Colonic mucosa (tissue), 4 donors: ENCODE measurements at regions not wholly inside any gene's neighbourhood (a gene's known extent, or its start where the extent isn't known, plus 50 kb on each side); places are given as distances from the start of the nearest gene placed in this dataset.

Source experiments
- DNase-seq: peaks from one replicate; pipeline ENCODE4 v3.0.0-alpha.2; 2020
- H3K27ac ChIP-seq: fragments of 200-600 bp; one replicate; pipeline ENCODE4 v1.8.0; 2021
- H3K27me3 ChIP-seq: fragments of 200-600 bp; one replicate; pipeline ENCODE4 v1.8.0; 2021
- H3K36me3 ChIP-seq: fragments of 200-600 bp; one replicate; pipeline ENCODE4 v1.8.0; 2021
- H3K4me1 ChIP-seq: fragments of 200-600 bp; one replicate; pipeline ENCODE4 v1.8.0; 2021; ENCODE audit warnings: mild to moderate bottlenecking
- H3K4me3 ChIP-seq: fragments of 200-600 bp; one replicate; pipeline ENCODE4 v1.8.0; 2021
- H3K9ac ChIP-seq, 2 donors: one replicate each; pipeline ENCODE4 v1.7.0; 2013; ENCODE audit warnings: control low read depth in 2 of 2, low read depth in 2 of 2, low read length in 2 of 2
- H3K9me3 ChIP-seq: fragments of 200-600 bp; one replicate; pipeline ENCODE4 v1.8.0; 2021
- CTCF ChIP-seq: fragments of 200-600 bp; IDR thresholded peaks from one replicate; pipeline ENCODE4 v1.8.0; 2022; ENCODE audit warnings: antibody characterized with exemption, mild to moderate bottlenecking
- intact Hi-C: fragments of 100-400 bp; cut with DNase I; formaldehyde crosslinking; loops from one replicate; pipeline ENCODE4 v1.14.1; 2022
- donor health status: healthy.
- donor health status: DM: no; HTN: no; CAD: no.
- donor health status: DM: no; HTN: no; CAD: no.

- intact Hi-C loops = no loop called here
Observed at GRCh38 chr3:137097386-137097785, 139.6 kb downstream of the IL20RB start.

GRCh38 chr3:137097852-137098251 is 140.1 kb downstream of the IL20RB start:
- no peak for DNase-seq
- no peaks in the 10 kb centered on the region for H3K4me1 ChIP-seq
- no peak overlapping the region for H3K4me3 ChIP-seq
- H3K27me3 ChIP-seq = no peaks in the 10 kb centered on the region
- intact Hi-C loops = no loop called here
- H3K9me3 ChIP-seq = no peaks in the 10 kb centered on the region
- H3K9ac ChIP-seq = no peak overlapping the region
- no peaks in the 10 kb centered on the region for H3K36me3 ChIP-seq
- H3K27ac ChIP-seq = no peak overlapping the region
- TF ChIP-seq CTCF = no peak

More at GRCh38 chr3:137097386-137097785, 139.6 kb downstream of the IL20RB start:
- Histone ChIP-seq H3K9me3 (no peaks in the 10 kb centered on the region), H3K36me3 (no peaks in the 10 kb centered on the region), H3K9ac (no peak overlapping the region), H3K4me3 (no peak overlapping the region), H3K27me3 (no peaks in the 10 kb centered on the region), H3K4me1 (no peaks in the 10 kb centered on the region), H3K27ac (no peak overlapping the region)
- DNase-seq = no peak
- TF ChIP-seq CTCF = no peak

DNA sequence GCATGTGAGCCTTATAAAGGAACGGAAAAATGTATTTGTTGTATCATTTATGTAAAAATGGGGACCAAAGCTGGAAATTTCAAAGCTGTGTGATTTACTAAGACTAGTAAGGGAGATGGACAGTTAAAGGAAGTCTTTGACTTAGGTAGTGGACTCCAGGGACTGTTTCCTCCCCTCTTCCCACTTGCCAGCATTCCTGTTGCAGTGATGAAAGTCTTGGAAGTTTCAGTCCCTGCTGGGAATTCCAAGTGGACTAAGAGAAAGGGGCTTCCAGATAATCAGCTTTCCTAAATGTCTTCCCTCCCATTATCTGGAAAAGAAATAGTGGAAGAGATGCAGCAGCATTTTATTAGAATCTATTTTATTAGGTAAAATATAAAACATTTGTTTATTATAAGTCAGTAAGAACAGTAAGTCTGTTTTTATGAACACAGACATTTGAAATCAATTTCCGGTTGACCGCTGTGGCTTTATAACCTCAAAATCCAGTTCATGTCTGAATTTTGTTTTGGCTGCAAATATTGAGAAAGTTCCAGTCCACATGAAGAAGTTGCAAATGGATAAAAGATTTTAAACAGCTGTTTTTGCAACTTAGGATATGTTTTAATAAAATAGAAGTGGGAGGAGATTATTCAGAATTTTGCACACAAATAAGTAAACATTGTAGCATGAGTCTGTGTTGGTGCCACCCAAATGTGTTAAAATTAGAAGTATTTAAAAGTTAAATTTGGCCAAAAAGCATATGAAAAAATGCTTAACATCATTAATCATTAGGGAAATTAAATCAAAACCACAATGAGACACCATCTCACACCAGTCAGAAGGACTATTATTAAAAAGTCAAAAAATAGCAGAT is 141.8 kb downstream of the IL20RB start:
- intact Hi-C loops = loop anchor here (10.0 kb wide), 2 partner anchors 875 to 955 kb away; no protein-coding TSS in a partner anchor
- no peak for DNase-seq
- no peak overlapping the region for H3K4me3 ChIP-seq
- no peak for TF ChIP-seq CTCF
- H3K27ac ChIP-seq = no peak overlapping the region
- no peaks in the 10 kb centered on the region for H3K36me3 ChIP-seq
- H3K27me3 ChIP-seq = no peaks in the 10 kb centered on the region
- no peaks in the 10 kb centered on the region for H3K4me1 ChIP-seq
- no peaks in the 10 kb centered on the region for H3K9me3 ChIP-seq
- H3K9ac ChIP-seq = no peak overlapping the region

- H3K27me3 ChIP-seq = no peaks in the 10 kb centered on the region
- no peak overlapping the region for H3K4me3 ChIP-seq
- DNase-seq = no peak
- TF ChIP-seq CTCF = no peak
- H3K9ac ChIP-seq = no peak overlapping the region
- no peak overlapping the region for H3K27ac ChIP-seq
- no peaks in the 10 kb centered on the region for H3K9me3 ChIP-seq
- H3K4me1 ChIP-seq = no peaks in the 10 kb centered on the region
- H3K36me3 ChIP-seq = no peaks in the 10 kb centered on the region
- intact Hi-C loops = loop anchor here (10.0 kb wide), 2 partner anchors 874 to 954 kb away; no protein-coding TSS in a partner anchor
Observed at GRCh38 chr3:137100326-137100725, 142.5 kb downstream of the IL20RB start.

DNA sequence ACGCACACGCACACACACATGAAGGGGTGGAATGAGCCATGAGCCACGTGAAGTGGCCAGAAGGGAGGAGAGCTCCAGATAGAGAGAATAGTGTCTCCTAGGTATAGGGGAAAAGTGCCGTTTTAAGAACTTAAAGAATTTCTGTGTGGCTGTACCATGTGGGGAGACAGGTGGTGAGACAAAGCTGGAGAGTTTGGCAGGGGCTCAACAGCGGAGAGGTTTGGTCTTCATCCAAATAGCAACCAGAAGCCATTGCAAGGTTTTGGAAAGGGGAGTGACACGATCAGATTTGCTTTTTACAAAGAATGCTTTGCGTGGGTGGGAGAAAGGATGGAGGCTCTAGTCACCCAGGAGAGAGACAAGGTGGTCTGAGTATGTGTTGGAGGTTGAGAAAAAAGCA is 146.0 kb downstream of the IL20RB start:
- no peaks in the 10 kb centered on the region for H3K36me3 ChIP-seq
- H3K9ac ChIP-seq = no peak overlapping the region
- no peaks in the 10 kb centered on the region for H3K9me3 ChIP-seq
- no peak overlapping the region for H3K4me3 ChIP-seq
- TF ChIP-seq CTCF = no peak
- DNase-seq = no peak
- H3K4me1 ChIP-seq = no peaks in the 10 kb centered on the region
- H3K27ac ChIP-seq = no peak overlapping the region
- no peaks in the 10 kb centered on the region for H3K27me3 ChIP-seq
- intact Hi-C loops = loop anchor here (10.0 kb wide), 2 partner anchors 871 to 951 kb away; no protein-coding TSS in a partner anchor
